K562 (cell line): ENCODE measurements at regions not wholly inside any gene's neighbourhood (a gene's known extent, or its start where the extent isn't known, plus 50 kb on each side); places are given as distances from the start of the nearest gene placed in this dataset.

ENCODE experiments used
- ATAC-seq: fragments of 200-7000 bp; cut with Tn5 transposase; 3 replicates; pipeline ENCODE4 v1.9.1; 2020; ENCODE audit warnings: moderate library complexity
- BruUV-seq: library from RNA; stranded (reverse); fragments of 400-500 nt; replicated peaks from 2 replicates; lab custom pipeline; 2021; lab: Mats Ljungman, UMichigan
- CTCF ChIA-PET: fragments of 300-600 bp; formaldehyde crosslinking; extraction: SDS; loops from one replicate; lab custom pipeline; 2021; ENCODE audit warnings: low intra/inter-chr PET ratio; lab: Yijun Ruan, JAX
- POLR2A ChIA-PET: fragments of 300-600, 350-650 bp; sonication (Branson Sonifier 250); formaldehyde crosslinking; extraction: SDS; loops from one replicate; lab custom pipeline; 2021; ENCODE audit warnings: antibody characterized with exemption, inconsistent platforms; lab: Yijun Ruan, JAX
- DNase-seq, 4 experiments: peaks; one replicate each; pipeline versions ENCODE4 v3.0.0 to v3.0.0-alpha.2; 2011 to 2018; ENCODE audit warnings: low spot score in 3 of 4, mixed read lengths in 3 of 4; ENCODE audit errors: extremely low read depth in 1 of 4
- FAIRE-seq: peaks from 2 replicates; lab custom pipeline; 2011; peaks lifted over from hg19 to GRCh38; lab: Jason Lieb, UNC
- H2AFZ ChIP-seq: 2 replicates; pipeline ENCODE4 v1.6.0; 2011; ENCODE audit warnings: low read depth, low read length, control low read depth, inconsistent platforms
- H3K27ac ChIP-seq: fragments of 200-600 bp; 3 replicates; pipeline ENCODE4 v1.8.0; 2011; ENCODE audit warnings: low read depth, mild to moderate bottlenecking, control low read depth, inconsistent platforms, low read length, moderate library complexity, mixed read lengths; ENCODE audit errors: extremely low read depth
- H3K27me3 ChIP-seq, 2 experiments: fragments of 300-600 bp in 1 of 2; 2 replicates in 1 of 2; 3 replicates in 1 of 2; pipeline versions ENCODE4 v1.6.0 to v1.8.0; 2011; ENCODE audit warnings: inconsistent platforms in 2 of 2, low read length in 2 of 2, mild to moderate bottlenecking in 1 of 2, mixed read lengths in 1 of 2, moderate library complexity in 1 of 2; ENCODE audit not compliant: control insufficient read depth in 2 of 2, insufficient read depth in 2 of 2
- H3K36me3 ChIP-seq: fragments of 300-600 bp; 3 replicates; pipeline ENCODE4 v1.8.0; 2011; ENCODE audit warnings: mild to moderate bottlenecking, low read length, inconsistent platforms; ENCODE audit not compliant: control insufficient read depth, insufficient read depth
- H3K4me1 ChIP-seq, 2 experiments: fragments of 200-600 bp in 1 of 2; replicated peaks in 1 of 2; 2 replicates in 1 of 2; 3 replicates in 1 of 2; pipeline versions ENCODE4 v1.5.1 to v1.8.0; 2011; ENCODE audit warnings: inconsistent platforms in 2 of 2, low read length in 2 of 2, mild to moderate bottlenecking in 1 of 2, mixed read lengths in 1 of 2, moderate library complexity in 1 of 2; ENCODE audit not compliant: control insufficient read depth in 2 of 2, insufficient read depth in 2 of 2
- H3K4me2 ChIP-seq: 2 replicates; pipeline ENCODE4 v1.6.1; 2011; ENCODE audit warnings: low read length, control low read depth, inconsistent platforms, mixed read lengths; ENCODE audit not compliant: insufficient read depth
- H3K4me3 ChIP-seq: fragments of 200-600 bp; sonication (generic), shearing (Covaris generic); 2 replicates; pipeline ENCODE4 v1.5.1; 2016; ENCODE audit warnings: control low read depth, inconsistent platforms
- H3K79me2 ChIP-seq: fragments of 200-600 bp; 3 replicates; pipeline ENCODE4 v1.8.0; 2011; ENCODE audit warnings: low read length, inconsistent platforms; ENCODE audit not compliant: control insufficient read depth, insufficient read depth
- H3K9ac ChIP-seq, 2 experiments: 2 replicates each; pipeline versions ENCODE4 v1.6.0 to v1.6.1; 2011; ENCODE audit warnings: low read depth in 2 of 2, low read length in 2 of 2, control low read depth in 1 of 2, inconsistent platforms in 1 of 2, mild to moderate bottlenecking in 1 of 2, mixed read lengths in 1 of 2; ENCODE audit not compliant: insufficient read depth in 1 of 2
- H3K9me1 ChIP-seq: one replicate; pipeline ENCODE4 v1.6.0; 2011; ENCODE audit warnings: inconsistent platforms, mild to moderate bottlenecking, low read length, moderate library complexity; ENCODE audit not compliant: control insufficient read depth, insufficient read depth
- H3K9me3 ChIP-seq: replicated peaks from 2 replicates; pipeline ENCODE4 v1.5.1; 2011; ENCODE audit warnings: low read depth, low read length, inconsistent platforms; ENCODE audit not compliant: control insufficient read depth, insufficient read depth
- H4K20me1 ChIP-seq: replicated peaks from 2 replicates; pipeline ENCODE4 v1.6.1; 2011; ENCODE audit warnings: low read length, inconsistent platforms, mixed read lengths; ENCODE audit not compliant: control insufficient read depth, insufficient read depth
- GTF2A2 ChIP-seq: IDR thresholded peaks from 2 replicates; pipeline ENCODE4 v1.6.1; 2016; ENCODE audit warnings: mild to moderate bottlenecking, missing genetic modification characterization, missing compliant biosample characterization
- LCOR ChIP-seq: sonication (generic); formaldehyde crosslinking; IDR thresholded peaks from 2 replicates; pipeline ENCODE4 v1.8.0; 2022; ENCODE audit warnings: mild to moderate bottlenecking, missing genetic modification reagents
- SUPT5H ChIP-seq: fragments of 450-650 bp; IDR thresholded peaks from 2 replicates; pipeline ENCODE4 v1.6.1; 2016
- ZNF134 ChIP-seq: fragments of 250-450 bp; sonication (Bioruptor Pico); conservative IDR thresholded peaks from 2 replicates; pipeline ENCODE4 v1.4.0; 2020
- ZNF311 ChIP-seq: fragments of 250-450 bp; sonication (Bioruptor Pico); IDR thresholded peaks from 2 replicates; pipeline ENCODE4 v1.4.0; 2020; ENCODE audit warnings: mild to moderate bottlenecking, moderate library complexity
- ZNF589 ChIP-seq: fragments of 200-800 bp; sonication (Bioruptor generic); IDR thresholded peaks from 2 replicates; pipeline ENCODE4 v1.6.1; 2016; ENCODE audit warnings: low read depth, missing genetic modification characterization, missing compliant biosample characterization
- ZNF707 ChIP-seq: fragments of 250-450 bp; sonication (Bioruptor Pico); conservative IDR thresholded peaks from 2 replicates; pipeline ENCODE4 v1.8.0; 2022; ENCODE audit warnings: inconsistent platforms, mild to moderate bottlenecking, moderate library complexity
- WGBS: fragments of 100-300 bp; shearing (Covaris generic); methylation state at CpG from one replicate; pipeline ENCODE4 v1.1.6; 2016; ENCODE audit warnings: low coverage, mixed read lengths; ENCODE audit not compliant: insufficient coverage; ENCODE audit errors: missing lambda C conversion rate; 5-methylcytosine and 5-hydroxymethylcytosine counted together
- in situ Hi-C: fragments of 300-500 bp; cut with MboI; formaldehyde crosslinking; loops from 4 replicates; pipeline ENCODE4 v1.15.0; 2018; ENCODE audit warnings: inconsistent platforms, mixed read lengths
- intact Hi-C: fragments of 100-400 bp; cut with micrococcal nuclease; formaldehyde crosslinking; loops from 2 replicates; pipeline ENCODE4 v1.14.2; 2022
- TF ChIP-seq, protein P1 (sequence below): fragments of 450-650 bp; IDR thresholded peaks from 2 replicates; pipeline ENCODE4 v1.6.1; 2016

DNA sequence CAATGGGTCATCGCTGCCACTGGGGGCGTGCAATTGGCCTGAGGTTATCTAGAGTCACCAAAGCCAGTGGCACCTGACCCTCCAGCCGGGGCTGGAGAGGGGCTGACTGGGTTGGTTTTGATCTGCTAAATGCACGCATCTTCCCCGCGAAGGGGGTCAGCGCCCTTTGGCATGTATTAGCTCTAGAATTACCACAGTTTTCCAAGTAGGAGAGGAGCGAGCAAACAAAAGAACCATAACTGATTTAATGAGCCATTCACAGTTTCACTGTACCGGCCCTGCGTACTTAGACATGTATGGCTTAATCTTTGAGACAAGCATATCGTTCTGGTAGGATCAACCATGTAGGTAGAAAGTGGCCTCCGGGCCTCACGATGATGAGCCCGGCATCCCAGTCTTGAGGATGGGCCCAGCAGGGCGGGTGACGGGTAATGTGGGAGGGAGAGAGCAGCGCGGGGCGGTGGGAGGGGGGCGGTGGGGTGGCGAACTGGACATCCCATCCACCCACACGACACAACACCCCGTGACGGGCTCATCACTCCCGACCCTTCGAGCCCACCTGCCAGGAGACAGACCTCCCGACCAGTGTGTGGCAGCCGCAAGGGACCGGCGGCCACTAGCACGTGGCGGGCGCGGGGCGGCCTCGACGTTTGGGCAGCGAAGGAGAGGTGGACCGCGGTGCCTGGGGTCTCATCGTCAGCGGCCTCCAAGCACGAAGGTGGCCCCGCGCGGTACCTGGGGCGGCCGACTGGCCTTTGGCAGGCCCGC lies 1957.5 kb upstream of the DEFB115 start (continued):
- no peak for TF ChIP-seq ZNF134
- TF ChIP-seq GTF2A2, result no peak
- no peak for TF ChIP-seq LCOR (CRISPR knock-in tag)
- no peak for TF ChIP-seq ZNF707 (CRISPR knock-in tag)
- TF ChIP-seq, protein P1, sequence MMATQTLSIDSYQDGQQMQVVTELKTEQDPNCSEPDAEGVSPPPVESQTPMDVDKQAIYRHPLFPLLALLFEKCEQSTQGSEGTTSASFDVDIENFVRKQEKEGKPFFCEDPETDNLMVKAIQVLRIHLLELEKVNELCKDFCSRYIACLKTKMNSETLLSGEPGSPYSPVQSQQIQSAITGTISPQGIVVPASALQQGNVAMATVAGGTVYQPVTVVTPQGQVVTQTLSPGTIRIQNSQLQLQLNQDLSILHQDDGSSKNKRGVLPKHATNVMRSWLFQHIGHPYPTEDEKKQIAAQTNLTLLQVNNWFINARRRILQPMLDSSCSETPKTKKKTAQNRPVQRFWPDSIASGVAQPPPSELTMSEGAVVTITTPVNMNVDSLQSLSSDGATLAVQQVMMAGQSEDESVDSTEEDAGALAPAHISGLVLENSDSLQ, result no peak
- no peak for TF ChIP-seq ZNF311

DNA sequence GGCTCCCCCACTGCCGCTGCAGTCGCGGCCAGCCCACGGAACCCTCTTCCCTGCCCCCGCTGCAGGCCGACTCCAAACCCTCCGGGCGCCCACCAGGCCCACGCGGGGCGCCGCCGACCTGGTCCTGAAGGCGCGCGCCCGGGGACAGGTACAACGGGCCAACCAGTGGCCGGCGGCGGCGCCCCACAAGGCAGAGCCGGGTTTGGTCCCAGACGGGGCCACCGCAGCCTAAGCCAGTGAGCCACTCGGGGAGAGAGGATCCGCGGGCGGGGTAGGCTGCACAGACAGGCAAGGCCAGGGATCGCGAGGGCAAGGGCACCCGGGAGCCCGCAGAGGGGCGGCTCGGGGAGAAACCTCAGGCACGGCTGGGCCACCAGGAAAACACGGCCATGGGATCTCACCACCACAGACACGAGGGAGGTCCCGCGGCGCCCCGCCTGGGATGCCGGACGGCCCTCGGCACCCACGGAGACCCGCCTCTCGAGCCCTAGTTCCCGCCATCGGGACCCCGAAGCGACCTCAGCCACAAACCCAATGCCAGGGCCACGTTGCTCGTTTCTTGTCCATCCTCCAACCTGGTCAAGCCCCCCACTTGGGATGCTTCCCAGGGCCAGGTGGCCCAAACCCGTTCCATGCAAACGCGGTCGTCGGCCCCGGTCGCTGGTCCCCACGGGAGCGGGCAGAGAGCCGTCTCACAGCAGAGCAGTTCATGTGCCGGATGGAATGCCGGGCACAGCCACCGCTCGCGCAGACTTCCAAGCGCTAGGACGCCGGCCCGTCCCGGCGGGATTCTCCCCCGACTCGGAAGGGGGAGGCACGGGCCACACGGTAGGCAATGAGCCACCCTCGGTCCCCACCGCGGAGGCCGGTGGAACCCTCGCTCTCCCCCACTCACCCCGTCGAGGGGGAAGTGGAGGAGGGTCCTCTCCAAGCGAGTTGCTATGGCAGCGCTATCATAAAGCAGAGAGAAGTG lies 1956.6 kb upstream of the DEFB115 start:
- H2AFZ ChIP-seq, result no peak overlapping the region
- FAIRE-seq, result no peak
- no peaks in the 10 kb centered on the region for H3K36me3 ChIP-seq
- no peaks in the 10 kb centered on the region for H3K9me3 ChIP-seq
- H3K9me1 ChIP-seq, result no peaks in the 10 kb centered on the region
- H3K27ac ChIP-seq, result no peak overlapping the region
- 5% methylated on average over 22 of the region's 88 CpGs for WGBS
- no peaks in the 10 kb centered on the region for H3K79me2 ChIP-seq
- no TSS peak for BruUV-seq
- intact Hi-C loops (no loop called here), in situ Hi-C loops (loop anchor here (25.0 kb wide), 1 partner anchor 1036 kb away; no protein-coding TSS in a partner anchor)
- no peaks in the 10 kb centered on the region for H4K20me1 ChIP-seq
- TF ChIP-seq SUPT5H (no peak), ZNF589 (CRISPR knock-in tag) (no peak)
- ATAC-seq, result no peak
- no peak overlapping the region for H3K9ac ChIP-seq
- POLR2A ChIA-PET, result no interaction called here
- H3K4me2 ChIP-seq, result no peak overlapping the region
- DNase-seq, result no peak
- CTCF ChIA-PET, result no interaction called here
- H3K27me3 ChIP-seq, result no peaks in the 10 kb centered on the region; a peak in 1 of 5 replicates
- no peak overlapping the region for H3K4me3 ChIP-seq
- H3K4me1 ChIP-seq, result no peaks in the 10 kb centered on the region; a peak in 1 of 5 replicates
